Uterus (tissue), 3 donors: ENCODE measurements at regions not wholly inside any gene's neighbourhood (a gene's known extent, or its start where the extent isn't known, plus 50 kb on each side); places are given as distances from the start of the nearest gene placed in this dataset.

ENCODE experiments used
- DNase-seq, 2 donors: peaks; one replicate each; pipeline ENCODE4 v3.0.0-alpha.2; 2019 to 2020
- H3K27ac ChIP-seq, 2 donors: fragments of 200-600 bp; sonication (generic); 1 replicate in 1 of 2; 2 replicates in 1 of 2; pipeline ENCODE4 v1.5.1; 2016 to 2018
- H3K27me3 ChIP-seq, 2 donors: fragments of 200-600 bp; sonication (generic); one replicate each; pipeline ENCODE4 v1.5.1; 2018 to 2019; ENCODE audit warnings: control low read depth in 1 of 2
- H3K36me3 ChIP-seq, 2 donors: fragments of 200-600 bp; sonication (generic); one replicate each; pipeline ENCODE4 v1.5.1; 2019; ENCODE audit warnings: control low read depth in 1 of 2
- H3K4me1 ChIP-seq, 2 donors: fragments of 200-600 bp; sonication (generic); one replicate each; pipeline ENCODE4 v1.5.1; 2018 to 2019; ENCODE audit warnings: control low read depth in 1 of 2
- H3K4me3 ChIP-seq, 2 donors: fragments of 200-600 bp; sonication (generic); 1 replicate in 1 of 2; 2 replicates in 1 of 2; pipeline ENCODE4 v1.5.1; 2018 to 2019; ENCODE audit warnings: mild to moderate bottlenecking in 1 of 2
- H3K9me3 ChIP-seq, 2 donors: fragments of 200-600 bp; sonication (generic); one replicate each; pipeline ENCODE4 v1.5.1; 2019; ENCODE audit warnings: control low read depth in 1 of 2
- CTCF ChIP-seq, 4 experiments: fragments of 200-600 bp in 2 of 4; fragments of 450-650 bp in 2 of 4; sonication (generic) in 2 of 4; IDR thresholded peaks; one replicate each; pipeline ENCODE4 v1.5.1; 2016 to 2019; ENCODE audit warnings: antibody characterized with exemption in 4 of 4, mild to moderate bottlenecking in 2 of 4, moderate library complexity in 1 of 4
- POLR2A ChIP-seq, 2 donors: fragments of 450-650 bp; IDR thresholded peaks; one replicate each; pipeline ENCODE4 v1.6.1; 2016; ENCODE audit warnings: antibody characterized with exemption in 2 of 2, mild to moderate bottlenecking in 1 of 2, moderate library complexity in 1 of 2
- intact Hi-C: fragments of 100-400 bp; cut with DNase I; formaldehyde crosslinking; loops from one replicate; pipeline ENCODE4 v1.15.1; 2023; ENCODE audit warnings: low total_unique reads
- donor health status: DM: yes; HTN: yes; CAD: no.

GRCh38 chr5:6236858-6237481 lies 141.4 kb downstream of the MED10 start:
- intact Hi-C loops = no loop called here
- Histone ChIP-seq H3K9me3 (no peaks in the 10 kb centered on the region), H3K27ac (no peak overlapping the region), H3K36me3 (no peaks in the 10 kb centered on the region), H3K4me3 (no peak overlapping the region), H3K4me1 (no peaks in the 10 kb centered on the region), H3K27me3 (no peaks in the 10 kb centered on the region)
- no peak for TF ChIP-seq CTCF (IDR thresholded peaks at IDR 0.05)
- no peak for TF ChIP-seq POLR2A (IDR thresholded peaks at IDR 0.05)
- DNase-seq = no peak

GRCh38 chr5:6236170-6236793 lies 142.1 kb downstream of the MED10 start:
- no peak for TF ChIP-seq CTCF (IDR thresholded peaks at IDR 0.05)
- TF ChIP-seq POLR2A (IDR thresholded peaks at IDR 0.05) = no peak
- no peak for DNase-seq
- no peaks in the 10 kb centered on the region for H3K9me3 ChIP-seq
- H3K4me3 ChIP-seq = no peak overlapping the region
- no peaks in the 10 kb centered on the region for H3K27me3 ChIP-seq
- H3K4me1 ChIP-seq = no peaks in the 10 kb centered on the region
- intact Hi-C loops = no loop called here
- no peaks in the 10 kb centered on the region for H3K36me3 ChIP-seq
- H3K27ac ChIP-seq = no peak overlapping the region

- TF ChIP-seq CTCF (IDR thresholded peaks at IDR 0.05) (no peak), POLR2A (IDR thresholded peaks at IDR 0.05) (no peak)
- Histone ChIP-seq H3K4me3 (no peak overlapping the region), H3K36me3 (no peaks in the 10 kb centered on the region), H3K9me3 (no peaks in the 10 kb centered on the region), H3K27ac (no peak overlapping the region), H3K27me3 (no peaks in the 10 kb centered on the region), H3K4me1 (no peaks in the 10 kb centered on the region)
- DNase-seq = no peak
- intact Hi-C loops = no loop called here
Observed at GRCh38 chr5:6235726-6236125, 142.6 kb downstream of the MED10 start.

- H3K27ac ChIP-seq = no peak overlapping the region
- no peak overlapping the region for H3K4me3 ChIP-seq
- intact Hi-C loops = no loop called here
- H3K4me1 ChIP-seq = no peaks in the 10 kb centered on the region
- TF ChIP-seq CTCF (IDR thresholded peaks at IDR 0.05) (no peak), POLR2A (IDR thresholded peaks at IDR 0.05) (no peak)
- H3K9me3 ChIP-seq = no peaks in the 10 kb centered on the region
- no peaks in the 10 kb centered on the region for H3K27me3 ChIP-seq
- no peak for DNase-seq
- H3K36me3 ChIP-seq = no peaks in the 10 kb centered on the region
Observed at GRCh38 chr5:6228257-6229250, 149.8 kb downstream of the MED10 start.
